Neural progenitor cell (in vitro differentiated cells): ENCODE measurements at regions not wholly inside any gene's neighbourhood (a gene's known extent, or its start where the extent isn't known, plus 50 kb on each side); places are given as distances from the start of the nearest gene placed in this dataset.

Source experiments
- EZH2 ChIP-seq: fragments of 200-600 bp; sonication (generic); IDR thresholded peaks from 2 replicates; pipeline ENCODE4 v1.6.1; 2017; ENCODE audit warnings: antibody characterized with exemption, mild to moderate bottlenecking, moderate library complexity
- EZH2phosphoT487 ChIP-seq: fragments of 200-600 bp; sonication (generic); IDR thresholded peaks from 2 replicates; pipeline ENCODE4 v1.6.1; 2017; ENCODE audit warnings: antibody characterized with exemption
- TF ChIP-seq, protein P1 (sequence below): fragments of 200-600 bp; sonication (generic); IDR thresholded peaks from 2 replicates; pipeline ENCODE4 v1.5.1; 2017; ENCODE audit warnings: antibody characterized with exemption, mild to moderate bottlenecking

DNA sequence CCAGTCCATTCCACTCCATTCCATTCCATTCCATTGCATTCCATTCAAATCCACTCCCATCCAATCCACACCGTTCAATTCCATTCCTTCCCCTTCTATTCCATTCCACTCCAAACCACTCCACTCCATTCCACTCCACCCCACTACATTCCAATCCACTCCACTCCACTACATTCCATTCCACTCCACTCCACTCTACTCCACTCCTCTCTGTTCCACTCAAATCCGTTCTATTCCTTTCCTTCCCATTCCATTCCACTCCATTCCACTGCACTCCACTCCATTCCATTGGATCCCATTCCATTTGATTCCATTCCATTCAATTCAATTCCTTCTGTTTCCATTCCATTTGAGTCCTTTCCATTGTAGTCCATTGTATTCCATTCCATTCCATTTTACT lies 2568.3 kb upstream of the TPTE start:
- TF ChIP-seq, protein P1, sequence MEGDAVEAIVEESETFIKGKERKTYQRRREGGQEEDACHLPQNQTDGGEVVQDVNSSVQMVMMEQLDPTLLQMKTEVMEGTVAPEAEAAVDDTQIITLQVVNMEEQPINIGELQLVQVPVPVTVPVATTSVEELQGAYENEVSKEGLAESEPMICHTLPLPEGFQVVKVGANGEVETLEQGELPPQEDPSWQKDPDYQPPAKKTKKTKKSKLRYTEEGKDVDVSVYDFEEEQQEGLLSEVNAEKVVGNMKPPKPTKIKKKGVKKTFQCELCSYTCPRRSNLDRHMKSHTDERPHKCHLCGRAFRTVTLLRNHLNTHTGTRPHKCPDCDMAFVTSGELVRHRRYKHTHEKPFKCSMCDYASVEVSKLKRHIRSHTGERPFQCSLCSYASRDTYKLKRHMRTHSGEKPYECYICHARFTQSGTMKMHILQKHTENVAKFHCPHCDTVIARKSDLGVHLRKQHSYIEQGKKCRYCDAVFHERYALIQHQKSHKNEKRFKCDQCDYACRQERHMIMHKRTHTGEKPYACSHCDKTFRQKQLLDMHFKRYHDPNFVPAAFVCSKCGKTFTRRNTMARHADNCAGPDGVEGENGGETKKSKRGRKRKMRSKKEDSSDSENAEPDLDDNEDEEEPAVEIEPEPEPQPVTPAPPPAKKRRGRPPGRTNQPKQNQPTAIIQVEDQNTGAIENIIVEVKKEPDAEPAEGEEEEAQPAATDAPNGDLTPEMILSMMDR: no peak
- TF ChIP-seq EZH2phosphoT487: no peak
- no peak for TF ChIP-seq EZH2
